Endothelial cell of umbilical vein (primary cell): ENCODE measurements at regions not wholly inside any gene's neighbourhood (a gene's known extent, or its start where the extent isn't known, plus 50 kb on each side); places are given as distances from the start of the nearest gene placed in this dataset.
"Not testable (repeated sequence)": the region's sequence is repeated elsewhere in the genome, so short reads cannot be mapped to it uniquely, and the experiment has no call there.

Experiments used
- BruUV-seq: library from RNA; stranded (reverse); fragments of 400-500 nt; replicated peaks from 2 replicates; lab custom pipeline; 2021; lab: Mats Ljungman, UMichigan
- CTCF ChIA-PET: fragments of 300-600, 350-600 bp; sonication (Branson Sonifier 250); formaldehyde crosslinking; loops from one replicate; lab custom pipeline; 2021; ENCODE audit warnings: antibody characterized with exemption, inconsistent platforms; lab: Charles Lee
- POLR2A ChIA-PET: fragments of 300-600, 350-600 bp; sonication (Branson Sonifier 250); formaldehyde crosslinking; loops from one replicate; lab custom pipeline; 2021; ENCODE audit warnings: antibody characterized with exemption, inconsistent platforms; lab: Charles Lee
- DNase-seq: peaks from one replicate; pipeline ENCODE4 v3.0.0-alpha.2; 2011; ENCODE audit warnings: low read depth, low spot score
- FAIRE-seq: peaks from 2 replicates; lab custom pipeline; 2011; peaks lifted over from hg19 to GRCh38; lab: Jason Lieb, UNC
- H2AFZ ChIP-seq: 2 replicates; pipeline ENCODE4 v1.6.0; 2012; ENCODE audit warnings: low read depth, low read length, control low read depth, inconsistent platforms
- H3K27ac ChIP-seq: 2 replicates; pipeline ENCODE4 v1.5.1; 2011; ENCODE audit warnings: low read depth, mild to moderate bottlenecking, control low read depth, low read length, moderate library complexity; ENCODE audit not compliant: insufficient read depth
- H3K27me3 ChIP-seq, 2 experiments: 2 replicates each; pipeline versions ENCODE4 v1.6.0 to v1.6.1; 2011; ENCODE audit warnings: low read length in 2 of 2, mixed read lengths in 1 of 2; ENCODE audit not compliant: control insufficient read depth in 2 of 2, insufficient read depth in 2 of 2
- H3K36me3 ChIP-seq, 2 experiments: 2 replicates in 1 of 2; 3 replicates in 1 of 2; pipeline ENCODE4 v1.5.1; 2011; ENCODE audit warnings: low read length in 2 of 2, mild to moderate bottlenecking in 1 of 2, moderate library complexity in 1 of 2; ENCODE audit not compliant: control insufficient read depth in 2 of 2, insufficient read depth in 2 of 2; ENCODE audit errors: extremely low read depth in 1 of 2
- H3K4me1 ChIP-seq: 3 replicates; pipeline ENCODE4 v1.5.1; 2011; ENCODE audit warnings: mild to moderate bottlenecking, low read length; ENCODE audit not compliant: control insufficient read depth, insufficient read depth; ENCODE audit errors: extremely low read depth
- H3K4me2 ChIP-seq: 2 replicates; pipeline ENCODE4 v1.6.1; 2011; ENCODE audit warnings: low read length, control low read depth, mixed read lengths; ENCODE audit not compliant: insufficient read depth
- H3K4me3 ChIP-seq, 3 experiments: fragments of 200-600 bp in 1 of 3; sonication (generic), shearing (Covaris generic) in 1 of 3; replicated peaks in 1 of 3; 2 replicates each; pipeline ENCODE4 v1.5.1; 2011 to 2016; ENCODE audit warnings: control low read depth in 3 of 3, low read length in 3 of 3, mild to moderate bottlenecking in 2 of 3, inconsistent platforms in 1 of 3, low read depth in 1 of 3, moderate library complexity in 1 of 3; ENCODE audit not compliant: insufficient read depth in 1 of 3
- H3K79me2 ChIP-seq: 2 replicates; pipeline ENCODE4 v1.6.0; 2012; ENCODE audit warnings: low read length, inconsistent platforms; ENCODE audit not compliant: control insufficient read depth, insufficient read depth
- H3K9ac ChIP-seq: replicated peaks from 2 replicates; pipeline ENCODE3; 2011; ENCODE audit warnings: low read length, control low read depth; ENCODE audit not compliant: insufficient read depth; ENCODE audit errors: extremely low read depth
- H3K9me1 ChIP-seq: replicated peaks from 3 replicates; pipeline ENCODE4 v1.6.0; 2011; ENCODE audit warnings: mild to moderate bottlenecking, low read length; ENCODE audit not compliant: control insufficient read depth, insufficient read depth; ENCODE audit errors: extremely low read depth
- H3K9me3 ChIP-seq: replicated peaks from 2 replicates; pipeline ENCODE4 v1.5.1; 2012; ENCODE audit warnings: low read length, inconsistent platforms; ENCODE audit not compliant: control insufficient read depth, insufficient read depth
- H4K20me1 ChIP-seq: replicated peaks from 2 replicates; pipeline ENCODE3; 2011; ENCODE audit warnings: mild to moderate bottlenecking, low read length; ENCODE audit not compliant: control insufficient read depth, insufficient read depth; ENCODE audit errors: extremely low read depth
- dilution Hi-C: fragments of 300-500 bp; cut with MboI; formaldehyde crosslinking; loops from one replicate; pipeline ENCODE4 v1.15.0; 2019; ENCODE audit warnings: low sequenced_read_pairs; ENCODE audit not compliant: extremely low pct_ligation_motif_present
- intact Hi-C: fragments of 100-400 bp; cut with micrococcal nuclease; formaldehyde crosslinking; loops from one replicate; pipeline ENCODE4 v1.10.0; 2022

GRCh38 chr9:94425312-94425711, 96.9 kb upstream of the NUTM2F start:
- H3K4me3 ChIP-seq, H3K4me1 ChIP-seq, DNase-seq, H3K79me2 ChIP-seq, H3K9me3 ChIP-seq, H3K4me2 ChIP-seq, CTCF ChIA-PET, H4K20me1 ChIP-seq, H3K9me1 ChIP-seq, H3K27ac ChIP-seq, H3K9ac ChIP-seq, H3K36me3 ChIP-seq, BruUV-seq, H2AFZ ChIP-seq, FAIRE-seq, intact Hi-C loops, dilution Hi-C loops, POLR2A ChIA-PET, H3K27me3 ChIP-seq: not testable (repeated sequence)

- H3K79me2 ChIP-seq, DNase-seq, H3K27me3 ChIP-seq, intact Hi-C loops, H3K4me3 ChIP-seq, CTCF ChIA-PET, H3K4me1 ChIP-seq, H3K9me3 ChIP-seq, H4K20me1 ChIP-seq, H3K27ac ChIP-seq, H3K4me2 ChIP-seq, H3K36me3 ChIP-seq, H3K9me1 ChIP-seq, H3K9ac ChIP-seq, BruUV-seq, dilution Hi-C loops, POLR2A ChIA-PET, H2AFZ ChIP-seq: not testable (repeated sequence)
- FAIRE-seq: peak; percentile 75
Observed at GRCh38 chr9:94437128-94437527, 108.7 kb upstream of the NUTM2F start.

- H3K9ac ChIP-seq, FAIRE-seq, CTCF ChIA-PET, H4K20me1 ChIP-seq, intact Hi-C loops, H3K79me2 ChIP-seq, H3K9me1 ChIP-seq, H3K36me3 ChIP-seq, H3K9me3 ChIP-seq, H3K4me3 ChIP-seq, POLR2A ChIA-PET, H3K4me2 ChIP-seq, H3K27ac ChIP-seq, H2AFZ ChIP-seq, BruUV-seq, H3K4me1 ChIP-seq, dilution Hi-C loops, DNase-seq, H3K27me3 ChIP-seq: not testable (repeated sequence)
Observed at GRCh38 chr9:94438336-94438735, 109.9 kb upstream of the NUTM2F start.

GRCh38 chr9:94441146-94441545, 112.7 kb upstream of the NUTM2F start:
- H3K9ac ChIP-seq, intact Hi-C loops, BruUV-seq, POLR2A ChIA-PET, DNase-seq, H3K4me2 ChIP-seq, H3K4me3 ChIP-seq, H2AFZ ChIP-seq, H3K9me3 ChIP-seq, CTCF ChIA-PET, H3K36me3 ChIP-seq, H3K4me1 ChIP-seq, dilution Hi-C loops, H3K27ac ChIP-seq, FAIRE-seq, H4K20me1 ChIP-seq, H3K9me1 ChIP-seq, H3K79me2 ChIP-seq, H3K27me3 ChIP-seq: not testable (repeated sequence)
